ENCODE measurements at regions not wholly inside any gene's neighbourhood (a gene's known extent, or its start where the extent isn't known, plus 50 kb on each side); places are given as distances from the start of the nearest gene placed in this dataset.

GRCh38 chrX:145677109-145677817 is 140.4 kb upstream of the SLITRK2 start:
- no peak for DNase-seq
- Histone ChIP-seq H3K36me3 (no peaks in the 10 kb centered on the region), H3K9me3 (replicated peaks) (no peaks in the 10 kb centered on the region), H3K4me1 (no peaks in the 10 kb centered on the region), H3K27ac (replicated peaks) (no peak overlapping the region), H3K4me3 (no peak overlapping the region), H3K27me3 (ENCODE audit: low read depth) (no peaks in the 10 kb centered on the region)
- intact Hi-C loops (cut with micrococcal nuclease): no loop called here
- TF ChIP-seq, protein P1, sequence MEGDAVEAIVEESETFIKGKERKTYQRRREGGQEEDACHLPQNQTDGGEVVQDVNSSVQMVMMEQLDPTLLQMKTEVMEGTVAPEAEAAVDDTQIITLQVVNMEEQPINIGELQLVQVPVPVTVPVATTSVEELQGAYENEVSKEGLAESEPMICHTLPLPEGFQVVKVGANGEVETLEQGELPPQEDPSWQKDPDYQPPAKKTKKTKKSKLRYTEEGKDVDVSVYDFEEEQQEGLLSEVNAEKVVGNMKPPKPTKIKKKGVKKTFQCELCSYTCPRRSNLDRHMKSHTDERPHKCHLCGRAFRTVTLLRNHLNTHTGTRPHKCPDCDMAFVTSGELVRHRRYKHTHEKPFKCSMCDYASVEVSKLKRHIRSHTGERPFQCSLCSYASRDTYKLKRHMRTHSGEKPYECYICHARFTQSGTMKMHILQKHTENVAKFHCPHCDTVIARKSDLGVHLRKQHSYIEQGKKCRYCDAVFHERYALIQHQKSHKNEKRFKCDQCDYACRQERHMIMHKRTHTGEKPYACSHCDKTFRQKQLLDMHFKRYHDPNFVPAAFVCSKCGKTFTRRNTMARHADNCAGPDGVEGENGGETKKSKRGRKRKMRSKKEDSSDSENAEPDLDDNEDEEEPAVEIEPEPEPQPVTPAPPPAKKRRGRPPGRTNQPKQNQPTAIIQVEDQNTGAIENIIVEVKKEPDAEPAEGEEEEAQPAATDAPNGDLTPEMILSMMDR (IDR thresholded peaks at IDR 0.05; ENCODE audit: borderline replicate concordance): no peak

GRCh38 chrX:145682518-145683298 is 134.9 kb upstream of the SLITRK2 start:
- Histone ChIP-seq H3K36me3 (no peaks in the 10 kb centered on the region), H3K27me3 (ENCODE audit: low read depth) (no peaks in the 10 kb centered on the region), H3K4me3 (no peak overlapping the region), H3K27ac (replicated peaks) (no peak overlapping the region), H3K9me3 (replicated peaks) (no peaks in the 10 kb centered on the region), H3K4me1 (no peaks in the 10 kb centered on the region)
- DNase-seq: no peak
- TF ChIP-seq, protein P1 (IDR thresholded peaks at IDR 0.05; ENCODE audit: borderline replicate concordance): no peak
- intact Hi-C loops (cut with micrococcal nuclease): no loop called here

DNA sequence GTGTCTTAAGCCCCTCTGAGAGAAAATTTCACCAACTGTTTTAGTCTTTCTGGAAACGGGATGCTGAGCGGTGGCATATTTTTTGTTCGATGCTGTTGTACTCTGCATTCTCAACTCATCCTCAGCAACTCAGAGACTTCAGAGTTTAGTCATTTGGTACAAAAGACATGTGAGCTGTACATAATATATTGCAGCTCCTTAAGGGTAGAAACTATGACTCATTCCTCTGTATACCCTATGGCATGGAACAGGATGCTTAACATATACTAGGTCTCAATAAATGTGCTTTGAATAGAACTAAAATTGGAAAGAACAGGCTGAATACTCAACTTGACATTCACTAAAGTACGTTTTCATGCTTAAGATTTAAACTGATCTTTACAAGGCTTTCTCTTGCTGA is 130.5 kb upstream of the SLITRK2 start:
- no peak overlapping the region for H3K27ac ChIP-seq (replicated peaks)
- no peaks in the 10 kb centered on the region for H3K9me3 ChIP-seq (replicated peaks)

GRCh38 chrX:145687707-145688106 is 129.9 kb upstream of the SLITRK2 start:
- Histone ChIP-seq H3K27me3 (ENCODE audit: low read depth) (no peaks in the 10 kb centered on the region), H3K4me1 (no peaks in the 10 kb centered on the region), H3K36me3 (no peaks in the 10 kb centered on the region), H3K27ac (replicated peaks) (no peak overlapping the region), H3K4me3 (no peak overlapping the region), H3K9me3 (replicated peaks) (no peaks in the 10 kb centered on the region)
- TF ChIP-seq, protein P1 (IDR thresholded peaks at IDR 0.05; ENCODE audit: borderline replicate concordance): no peak
- DNase-seq: no peak
- intact Hi-C loops (cut with micrococcal nuclease): no loop called here

More for the DNA sequence above, 130.5 kb upstream of the SLITRK2 start:
- Histone ChIP-seq H3K4me1 (no peaks in the 10 kb centered on the region), H3K36me3 (no peaks in the 10 kb centered on the region), H3K4me3 (no peak overlapping the region), H3K27me3 (ENCODE audit: low read depth) (no peaks in the 10 kb centered on the region)
- intact Hi-C loops (cut with micrococcal nuclease): no loop called here
- TF ChIP-seq, protein P1 (IDR thresholded peaks at IDR 0.05; ENCODE audit: borderline replicate concordance): no peak
- DNase-seq: no peak

GRCh38 chrX:145694048-145694447 is 123.6 kb upstream of the SLITRK2 start:
- intact Hi-C loops (cut with micrococcal nuclease): no loop called here
- Histone ChIP-seq H3K36me3 (no peaks in the 10 kb centered on the region), H3K4me1 (no peaks in the 10 kb centered on the region), H3K9me3 (replicated peaks) (no peaks in the 10 kb centered on the region), H3K27ac (replicated peaks) (no peak overlapping the region), H3K27me3 (ENCODE audit: low read depth) (no peaks in the 10 kb centered on the region), H3K4me3 (no peak overlapping the region)
- TF ChIP-seq, protein P1 (IDR thresholded peaks at IDR 0.05; ENCODE audit: borderline replicate concordance): no peak
- DNase-seq: no peak
